HEK293 (cell line): ENCODE measurements at regions not wholly inside any gene's neighbourhood (a gene's known extent, or its start where the extent isn't known, plus 50 kb on each side); places are given as distances from the start of the nearest gene placed in this dataset.
A peak's percentile ranks its signal among the peaks of the same experiment; 100 is the strongest.

Experiments
- CTCF ChIA-PET: fragments of 350-600 bp; formaldehyde crosslinking; extraction: SDS; loops from one replicate; lab custom pipeline; 2021; ENCODE audit warnings: antibody characterized with exemption; lab: Yijun Ruan, JAX
- POLR2A ChIA-PET: fragments of 300-600 bp; formaldehyde crosslinking; extraction: SDS; loops from one replicate; lab custom pipeline; 2020; ENCODE audit warnings: antibody characterized with exemption, inconsistent platforms; lab: Yijun Ruan, JAX
- H3K27ac ChIP-seq: fragments of 200-500 bp; sonication (Bioruptor generic); 2 replicates; pipeline ENCODE4 v1.5.1; 2014; ENCODE audit warnings: low read depth, low read length, control low read depth, inconsistent platforms; ENCODE audit errors: extremely low read depth
- H3K36me3 ChIP-seq, 2 experiments: fragments of 200-500 bp in 1 of 2; sonication (Bioruptor generic) in 1 of 2; 1 replicate in 1 of 2; 2 replicates in 1 of 2; pipeline ENCODE4 v1.5.1; 2014 to 2017; ENCODE audit warnings: inconsistent platforms in 2 of 2, low read length in 2 of 2; ENCODE audit not compliant: control insufficient read depth in 2 of 2, insufficient read depth in 1 of 2
- H3K4me1 ChIP-seq: fragments of 200-500 bp; sonication (Bioruptor generic); 2 replicates; pipeline ENCODE4 v1.5.1; 2014; ENCODE audit warnings: mild to moderate bottlenecking, low read length, inconsistent platforms; ENCODE audit not compliant: control insufficient read depth, insufficient read depth
- H3K4me3 ChIP-seq: 2 replicates; pipeline ENCODE4 v1.5.1; 2011; ENCODE audit warnings: low read depth, mild to moderate bottlenecking, control low read depth, low read length, moderate library complexity
- H3K9me3 ChIP-seq: fragments of 200-500 bp; sonication (Bioruptor generic); 2 replicates; pipeline ENCODE4 v1.5.1; 2014; ENCODE audit warnings: low read depth, low read length, inconsistent platforms; ENCODE audit not compliant: control insufficient read depth, insufficient read depth
- BCL11B ChIP-seq: fragments of 450-650 bp; formaldehyde crosslinking; IDR thresholded peaks from 2 replicates; pipeline ENCODE4 v1.5.1; 2016; ENCODE audit warnings: low read depth, missing biosample characterization, missing genetic modification characterization
- CTCF ChIP-seq: fragments of 450-650 bp; formaldehyde crosslinking; IDR thresholded peaks from 2 replicates; pipeline ENCODE4 v1.5.1; 2016; ENCODE audit warnings: missing biosample characterization, missing genetic modification characterization
- KLF16 ChIP-seq: fragments of 450-650 bp; formaldehyde crosslinking; IDR thresholded peaks from 2 replicates; pipeline ENCODE4 v1.5.1; 2017; ENCODE audit warnings: missing biosample characterization, missing genetic modification characterization
- MEIS1 ChIP-seq: sonication (generic); formaldehyde crosslinking; IDR thresholded peaks from 2 replicates; pipeline ENCODE4 v1.8.1; 2022; ENCODE audit warnings: missing genetic modification reagents, mild to moderate bottlenecking, borderline replicate concordance
- SP2 ChIP-seq: fragments of 450-650 bp; formaldehyde crosslinking; IDR thresholded peaks from 2 replicates; pipeline ENCODE4 v1.5.1; 2016; ENCODE audit warnings: missing biosample characterization, missing genetic modification characterization
- ZBTB17 ChIP-seq: fragments of 450-650 bp; formaldehyde crosslinking; IDR thresholded peaks from 2 replicates; pipeline ENCODE4 v1.5.1; 2016; ENCODE audit warnings: missing biosample characterization, missing genetic modification characterization
- ZBTB7A ChIP-seq: fragments of 450-650 bp; formaldehyde crosslinking; IDR thresholded peaks from 2 replicates; pipeline ENCODE4 v1.5.1; 2016; ENCODE audit warnings: low read depth, missing biosample characterization, missing genetic modification characterization
- ZFP69B ChIP-seq: fragments of 450-650 bp; formaldehyde crosslinking; IDR thresholded peaks from 2 replicates; pipeline ENCODE4 v1.5.1; 2016; ENCODE audit warnings: missing biosample characterization, missing genetic modification characterization
- ZNF146 ChIP-seq: fragments of 450-650 bp; formaldehyde crosslinking; IDR thresholded peaks from 2 replicates; pipeline ENCODE4 v1.5.1; 2016; ENCODE audit warnings: missing biosample characterization, missing genetic modification characterization
- ZNF184 ChIP-seq: fragments of 450-650 bp; IDR thresholded peaks from 2 replicates; pipeline ENCODE4 v1.5.1; 2018; ENCODE audit warnings: missing biosample characterization, mild to moderate bottlenecking, missing genetic modification characterization
- ZNF2 ChIP-seq: fragments of 450-650 bp; formaldehyde crosslinking; IDR thresholded peaks from 2 replicates; pipeline ENCODE4 v1.5.1; 2016; ENCODE audit warnings: missing biosample characterization, missing genetic modification characterization
- ZNF24 ChIP-seq: fragments of 450-650 bp; formaldehyde crosslinking; IDR thresholded peaks from 2 replicates; pipeline ENCODE4 v1.5.1; 2016; ENCODE audit warnings: missing biosample characterization, missing genetic modification characterization
- ZNF324 ChIP-seq: fragments of 450-650 bp; formaldehyde crosslinking; IDR thresholded peaks from 2 replicates; pipeline ENCODE4 v1.5.1; 2016; ENCODE audit warnings: missing biosample characterization, missing genetic modification characterization
- ZNF398 ChIP-seq: fragments of 450-650 bp; formaldehyde crosslinking; IDR thresholded peaks from 2 replicates; pipeline ENCODE4 v1.5.1; 2017; ENCODE audit warnings: missing biosample characterization, missing genetic modification characterization
- ZNF426 ChIP-seq: fragments of 450-650 bp; formaldehyde crosslinking; IDR thresholded peaks from 2 replicates; pipeline ENCODE4 v1.5.1; 2017; ENCODE audit warnings: missing biosample characterization, missing genetic modification characterization, mild to moderate bottlenecking, inconsistent platforms, moderate library complexity
- ZNF488 ChIP-seq: fragments of 450-650 bp; formaldehyde crosslinking; IDR thresholded peaks from 2 replicates; pipeline ENCODE4 v1.5.1; 2016; ENCODE audit warnings: missing biosample characterization, missing genetic modification characterization
- ZNF518A ChIP-seq: fragments of 450-650 bp; formaldehyde crosslinking; conservative IDR thresholded peaks from 2 replicates; pipeline ENCODE4 v1.5.1; 2016; ENCODE audit warnings: low read depth, missing biosample characterization, missing genetic modification characterization
- ZNF544 ChIP-seq: fragments of 450-650 bp; formaldehyde crosslinking; IDR thresholded peaks from 2 replicates; pipeline ENCODE4 v1.5.0; 2017; ENCODE audit warnings: missing biosample characterization, missing genetic modification characterization
- ZNF600 ChIP-seq: fragments of 450-650 bp; formaldehyde crosslinking; IDR thresholded peaks from 2 replicates; pipeline ENCODE4 v1.5.1; 2016; ENCODE audit warnings: missing biosample characterization, missing genetic modification characterization
- ZNF654 ChIP-seq: fragments of 450-650 bp; formaldehyde crosslinking; IDR thresholded peaks from 2 replicates; pipeline ENCODE4 v1.5.1; 2016; ENCODE audit warnings: low read depth, missing biosample characterization, missing genetic modification characterization
- ZNF664 ChIP-seq: fragments of 450-650 bp; formaldehyde crosslinking; IDR thresholded peaks from 2 replicates; pipeline ENCODE4 v1.5.1; 2016; ENCODE audit warnings: missing biosample characterization, missing genetic modification characterization
- ZSCAN16 ChIP-seq: fragments of 450-650 bp; formaldehyde crosslinking; IDR thresholded peaks from 2 replicates; pipeline ENCODE4 v1.5.1; 2016; ENCODE audit warnings: missing biosample characterization, missing genetic modification characterization
- TF ChIP-seq, protein P1 (sequence below): fragments of 450-650 bp; IDR thresholded peaks from 2 replicates; pipeline ENCODE4 v1.5.1; 2018; ENCODE audit warnings: missing biosample characterization, missing genetic modification characterization
- TF ChIP-seq, protein P2 (sequence below): sonication (generic); formaldehyde crosslinking; IDR thresholded peaks from 2 replicates; pipeline ENCODE4 v1.8.1; 2022; ENCODE audit warnings: mild to moderate bottlenecking, moderate library complexity, missing genetic modification reagents

DNA sequence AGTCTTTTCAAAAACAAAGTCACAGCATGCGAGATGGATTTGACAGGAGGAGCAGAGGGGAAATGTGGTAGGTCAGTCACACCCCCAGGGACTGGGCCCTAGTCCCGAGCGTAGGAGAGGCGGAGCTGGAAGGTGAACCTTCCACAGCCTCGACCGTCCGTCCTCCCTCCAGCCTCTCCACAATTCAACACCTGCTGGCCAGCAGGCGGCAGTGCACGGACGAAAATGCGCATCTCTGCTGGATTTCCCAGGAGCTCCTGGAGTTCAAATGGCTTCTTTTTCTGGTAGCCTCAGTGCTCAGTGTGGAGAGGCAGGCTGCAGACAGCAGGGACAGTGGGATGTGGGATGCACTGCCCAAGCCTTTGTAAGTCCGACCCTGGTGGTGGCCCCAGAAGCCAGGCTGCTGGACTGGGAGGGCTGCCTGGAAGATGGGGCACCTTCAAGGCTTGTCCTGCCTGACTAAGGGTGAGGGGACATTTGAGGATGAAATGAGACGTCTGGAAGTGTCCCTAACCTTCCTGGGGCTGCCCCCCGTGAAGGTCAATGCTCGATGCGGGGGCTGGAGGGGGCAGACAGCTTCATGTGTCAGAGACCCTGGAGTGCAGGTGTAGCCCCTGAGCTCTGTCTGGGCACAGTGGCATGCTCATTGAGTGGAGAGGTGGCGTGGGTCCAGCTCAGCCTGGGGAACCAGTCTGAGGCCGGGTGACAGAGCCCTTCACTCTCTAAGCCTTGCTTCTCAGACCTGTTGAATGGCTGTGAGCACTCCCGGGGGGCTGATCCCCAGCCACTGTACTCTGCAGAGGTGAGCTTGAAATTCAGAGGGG lies 189.5 kb downstream of the TFCP2L1 start:
- Histone ChIP-seq H3K4me1 (no peaks in the 10 kb centered on the region), H3K36me3 (no peaks in the 10 kb centered on the region), H3K4me3 (no peak overlapping the region), H3K27ac (no peak overlapping the region), H3K9me3 (no peaks in the 10 kb centered on the region)
- CTCF ChIA-PET, result interaction anchor here (0.5 to 5.8 kb wide), 48 partner anchors 9 to 1620 kb away, joined by 3 to 128 read pairs (median 3); partner anchors contain the start of gene RNU4ATAC
- POLR2A ChIA-PET, result interaction anchor here (0.9 to 1.5 kb wide), 2 partner anchors 37 to 260 kb away, joined by 4 to 7 read pairs; no protein-coding TSS in a partner anchor
- no peak for TF ChIP-seq ZNF518A (tag by site-specific recombination)
- TF ChIP-seq CTCF (tag by site-specific recombination), result peak; percentile 86
- no peak for TF ChIP-seq SP2 (tag by site-specific recombination)
- TF ChIP-seq ZFP69B (tag by site-specific recombination), result no peak
- no peak for TF ChIP-seq ZNF398 (tag by site-specific recombination)
- no peak for TF ChIP-seq ZNF24
- no peak for TF ChIP-seq ZNF426 (tag by site-specific recombination)
- TF ChIP-seq, protein P1, sequence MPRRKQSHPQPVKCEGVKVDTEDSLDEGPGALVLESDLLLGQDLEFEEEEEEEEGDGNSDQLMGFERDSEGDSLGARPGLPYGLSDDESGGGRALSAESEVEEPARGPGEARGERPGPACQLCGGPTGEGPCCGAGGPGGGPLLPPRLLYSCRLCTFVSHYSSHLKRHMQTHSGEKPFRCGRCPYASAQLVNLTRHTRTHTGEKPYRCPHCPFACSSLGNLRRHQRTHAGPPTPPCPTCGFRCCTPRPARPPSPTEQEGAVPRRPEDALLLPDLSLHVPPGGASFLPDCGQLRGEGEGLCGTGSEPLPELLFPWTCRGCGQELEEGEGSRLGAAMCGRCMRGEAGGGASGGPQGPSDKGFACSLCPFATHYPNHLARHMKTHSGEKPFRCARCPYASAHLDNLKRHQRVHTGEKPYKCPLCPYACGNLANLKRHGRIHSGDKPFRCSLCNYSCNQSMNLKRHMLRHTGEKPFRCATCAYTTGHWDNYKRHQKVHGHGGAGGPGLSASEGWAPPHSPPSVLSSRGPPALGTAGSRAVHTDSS, result no peak
- TF ChIP-seq, protein P2, sequence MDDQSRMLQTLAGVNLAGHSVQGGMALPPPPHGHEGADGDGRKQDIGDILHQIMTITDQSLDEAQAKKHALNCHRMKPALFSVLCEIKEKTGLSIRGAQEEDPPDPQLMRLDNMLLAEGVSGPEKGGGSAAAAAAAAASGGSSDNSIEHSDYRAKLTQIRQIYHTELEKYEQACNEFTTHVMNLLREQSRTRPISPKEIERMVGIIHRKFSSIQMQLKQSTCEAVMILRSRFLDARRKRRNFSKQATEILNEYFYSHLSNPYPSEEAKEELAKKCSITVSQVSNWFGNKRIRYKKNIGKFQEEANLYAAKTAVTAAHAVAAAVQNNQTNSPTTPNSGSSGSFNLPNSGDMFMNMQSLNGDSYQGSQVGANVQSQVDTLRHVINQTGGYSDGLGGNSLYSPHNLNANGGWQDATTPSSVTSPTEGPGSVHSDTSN, result 0 out of 2 replicates have a peak, but pooled peaks have one; percentile 30
- TF ChIP-seq ZNF488 (tag by site-specific recombination), result no peak
- no peak for TF ChIP-seq ZNF544 (tag by site-specific recombination)
- TF ChIP-seq ZSCAN16 (tag by site-specific recombination), result no peak
- no peak for TF ChIP-seq ZNF146 (tag by site-specific recombination)
- no peak for TF ChIP-seq ZNF184
- no peak for TF ChIP-seq MEIS1 (CRISPR knock-in tag)
- TF ChIP-seq ZNF664 (tag by site-specific recombination), result no peak
- TF ChIP-seq ZNF2 (tag by site-specific recombination), result 0 out of 2 replicates have a peak, but pooled peaks have one; percentile 34
- TF ChIP-seq ZNF324 (tag by site-specific recombination), result no peak
- no peak for TF ChIP-seq ZBTB7A (tag by site-specific recombination)
- peak; percentile 57 for TF ChIP-seq ZNF600 (tag by site-specific recombination)
- peak; percentile 40; the same call in 1 of the 2 replicates for TF ChIP-seq ZBTB17 (tag by site-specific recombination)
- peak; percentile 90 for TF ChIP-seq ZNF654 (tag by site-specific recombination)
- TF ChIP-seq BCL11B (tag by site-specific recombination), result no peak
- TF ChIP-seq KLF16 (tag by site-specific recombination), result no peak
